KMS-11 (cell line): ENCODE measurements at regions not wholly inside any gene's neighbourhood (a gene's known extent, or its start where the extent isn't known, plus 50 kb on each side); places are given as distances from the start of the nearest gene placed in this dataset.

Source experiments
- H2AFZ ChIP-seq: fragments of 200-600 bp; sonication (generic); 2 replicates; pipeline ENCODE4 v1.6.1; 2016; ENCODE audit warnings: antibody characterized with exemption, mixed run types, low read depth
- H3K27ac ChIP-seq: fragments of 200-600 bp; sonication (generic); 2 replicates; pipeline ENCODE4 v1.6.1; 2016; ENCODE audit warnings: mild to moderate bottlenecking, mixed run types
- H3K27me3 ChIP-seq: fragments of 200-600 bp; sonication (generic); 2 replicates; pipeline ENCODE4 v1.6.1; 2017; ENCODE audit warnings: mild to moderate bottlenecking, low read depth, mixed run types, moderate library complexity; ENCODE audit not compliant: insufficient read depth
- H3K36me3 ChIP-seq: fragments of 200-600 bp; sonication (generic); 2 replicates; pipeline ENCODE4 v1.6.1; 2017; ENCODE audit warnings: mild to moderate bottlenecking, mixed run types; ENCODE audit not compliant: insufficient read depth
- H3K4me1 ChIP-seq: fragments of 200-600 bp; sonication (generic); 2 replicates; pipeline ENCODE4 v1.6.1; 2016; ENCODE audit warnings: mild to moderate bottlenecking, low read depth, mixed run types; ENCODE audit not compliant: poor library complexity, severe bottlenecking
- H3K4me2 ChIP-seq: fragments of 200-600 bp; sonication (generic); 2 replicates; pipeline ENCODE4 v1.7.0; 2016; ENCODE audit warnings: mild to moderate bottlenecking, mixed run types
- H3K4me3 ChIP-seq: fragments of 200-600 bp; sonication (generic); IDR thresholded peaks from 2 replicates; pipeline ENCODE4 v1.6.1; 2017; ENCODE audit warnings: low read depth, low read length, mixed read lengths; ENCODE audit not compliant: insufficient read depth
- H3K79me2 ChIP-seq: fragments of 200-600 bp; sonication (generic); 2 replicates; pipeline ENCODE4 v1.6.1; 2016; ENCODE audit warnings: low read depth, mixed run types; ENCODE audit not compliant: insufficient read depth
- H3K9ac ChIP-seq: fragments of 200-600 bp; sonication (generic); 2 replicates; pipeline ENCODE4 v1.6.1; 2016; ENCODE audit warnings: mild to moderate bottlenecking, mixed run types
- H4K20me1 ChIP-seq: fragments of 200-600 bp; sonication (generic); 2 replicates; pipeline ENCODE4 v1.6.1; 2016; ENCODE audit warnings: mild to moderate bottlenecking, mixed run types; ENCODE audit not compliant: insufficient read depth
- TF ChIP-seq, protein P1 (sequence below): fragments of 200-600 bp; sonication (generic); conservative IDR thresholded peaks from 2 replicates; pipeline ENCODE4 v1.6.1; 2017; ENCODE audit warnings: low read depth, mild to moderate bottlenecking, antibody characterized with exemption, low read length, moderate library complexity, mixed read lengths

DNA sequence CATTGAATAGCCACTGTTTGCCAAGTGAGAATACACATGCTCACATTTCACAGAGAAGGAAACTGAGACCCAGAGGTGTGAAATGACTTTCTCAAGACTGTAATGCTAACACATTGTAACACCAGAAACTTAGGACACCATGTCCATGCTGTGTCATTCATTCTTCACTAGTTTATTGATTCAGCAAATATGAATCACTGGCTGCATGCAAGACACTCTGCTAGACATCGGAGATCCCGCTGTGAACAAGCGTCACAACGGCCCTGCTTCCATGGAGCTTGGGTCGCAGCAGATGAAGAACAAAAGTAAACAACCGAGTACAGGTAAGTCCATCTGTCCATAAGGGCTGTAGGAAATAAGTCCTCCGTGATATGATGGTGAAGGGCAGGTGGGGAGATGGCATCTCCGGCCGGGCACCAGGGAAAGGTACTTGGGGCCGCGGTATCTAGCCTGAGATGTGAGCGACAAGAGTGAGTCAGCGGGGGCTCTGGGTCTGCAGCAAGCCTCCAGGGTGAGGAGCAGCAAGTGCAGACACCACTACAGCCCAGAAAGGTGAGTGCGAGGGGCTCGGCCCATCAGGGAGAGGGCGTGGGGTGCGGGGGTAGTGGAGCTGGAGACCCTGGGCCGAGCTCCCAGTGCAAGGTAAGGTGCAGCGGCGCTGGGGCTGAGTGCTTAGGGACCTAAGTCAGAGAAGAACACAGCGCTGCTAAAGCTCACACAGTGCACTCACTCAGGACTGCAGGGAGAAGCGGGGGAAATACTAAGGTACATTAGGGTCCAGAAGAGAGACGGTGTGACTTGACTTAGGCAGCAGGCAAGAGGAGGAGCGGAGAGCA, 391.2 kb downstream of the FBXO15 start:
- Histone ChIP-seq H2AFZ (no peak overlapping the region), H3K4me2 (no peak overlapping the region), H3K9ac (no peak overlapping the region), H3K4me3 (no peak overlapping the region), H3K27me3 (no peaks in the 10 kb centered on the region), H3K36me3 (no peaks in the 10 kb centered on the region), H4K20me1 (no peaks in the 10 kb centered on the region), H3K79me2 (no peaks in the 10 kb centered on the region), H3K4me1 (no peaks in the 10 kb centered on the region), H3K27ac (no peak overlapping the region)
- TF ChIP-seq, protein P1, sequence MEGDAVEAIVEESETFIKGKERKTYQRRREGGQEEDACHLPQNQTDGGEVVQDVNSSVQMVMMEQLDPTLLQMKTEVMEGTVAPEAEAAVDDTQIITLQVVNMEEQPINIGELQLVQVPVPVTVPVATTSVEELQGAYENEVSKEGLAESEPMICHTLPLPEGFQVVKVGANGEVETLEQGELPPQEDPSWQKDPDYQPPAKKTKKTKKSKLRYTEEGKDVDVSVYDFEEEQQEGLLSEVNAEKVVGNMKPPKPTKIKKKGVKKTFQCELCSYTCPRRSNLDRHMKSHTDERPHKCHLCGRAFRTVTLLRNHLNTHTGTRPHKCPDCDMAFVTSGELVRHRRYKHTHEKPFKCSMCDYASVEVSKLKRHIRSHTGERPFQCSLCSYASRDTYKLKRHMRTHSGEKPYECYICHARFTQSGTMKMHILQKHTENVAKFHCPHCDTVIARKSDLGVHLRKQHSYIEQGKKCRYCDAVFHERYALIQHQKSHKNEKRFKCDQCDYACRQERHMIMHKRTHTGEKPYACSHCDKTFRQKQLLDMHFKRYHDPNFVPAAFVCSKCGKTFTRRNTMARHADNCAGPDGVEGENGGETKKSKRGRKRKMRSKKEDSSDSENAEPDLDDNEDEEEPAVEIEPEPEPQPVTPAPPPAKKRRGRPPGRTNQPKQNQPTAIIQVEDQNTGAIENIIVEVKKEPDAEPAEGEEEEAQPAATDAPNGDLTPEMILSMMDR = no peak

DNA sequence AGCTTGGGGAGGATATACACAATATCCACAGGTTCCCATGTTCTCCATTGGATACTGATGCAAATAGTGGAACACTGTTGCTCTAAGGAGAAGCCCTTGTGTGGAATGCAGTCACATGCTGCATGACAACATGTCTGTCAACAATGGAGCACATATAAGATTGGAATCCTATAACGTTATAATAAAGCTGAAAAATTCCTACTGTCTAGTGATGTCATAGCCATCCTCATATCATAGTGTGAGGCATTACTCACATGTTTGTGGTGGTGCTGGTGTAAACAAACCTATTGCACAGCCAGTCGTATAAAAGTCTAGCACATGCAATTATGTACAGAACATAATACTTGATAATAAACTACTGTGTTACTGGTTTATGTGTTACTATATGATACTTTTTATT, 394.7 kb downstream of the FBXO15 start:
- Histone ChIP-seq H3K36me3 (no peaks in the 10 kb centered on the region), H3K4me1 (no peaks in the 10 kb centered on the region), H3K79me2 (no peaks in the 10 kb centered on the region), H3K4me3 (no peak overlapping the region), H2AFZ (no peak overlapping the region), H3K27ac (no peak overlapping the region), H3K27me3 (no peaks in the 10 kb centered on the region), H3K9ac (no peak overlapping the region), H3K4me2 (no peak overlapping the region), H4K20me1 (no peaks in the 10 kb centered on the region)
- TF ChIP-seq, protein P1 = no peak

DNA sequence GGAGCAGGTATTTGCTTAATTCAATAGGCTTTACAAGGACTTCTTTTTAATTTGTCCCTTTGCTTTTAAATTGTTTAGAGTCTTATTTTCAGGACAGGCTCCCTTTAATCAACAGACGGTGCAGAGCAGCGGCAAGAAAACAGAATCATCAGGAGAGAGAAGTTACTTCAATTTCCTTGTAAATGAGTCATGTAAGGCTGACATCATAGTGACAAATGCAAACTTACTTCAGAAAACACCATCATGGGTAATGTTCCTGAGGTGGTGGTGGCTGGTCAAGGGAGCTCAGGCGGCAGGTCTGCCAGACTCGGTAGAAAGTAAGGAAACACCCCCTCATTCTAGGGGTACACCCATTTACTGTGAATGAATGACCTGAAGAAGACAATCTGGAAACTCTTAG, 395.1 kb downstream of the FBXO15 start:
- Histone ChIP-seq H3K4me1 (no peaks in the 10 kb centered on the region), H3K27me3 (no peaks in the 10 kb centered on the region), H3K79me2 (no peaks in the 10 kb centered on the region), H2AFZ (no peak overlapping the region), H3K27ac (no peak overlapping the region), H3K9ac (no peak overlapping the region), H4K20me1 (no peaks in the 10 kb centered on the region), H3K4me2 (no peak overlapping the region), H3K4me3 (no peak overlapping the region), H3K36me3 (no peaks in the 10 kb centered on the region)
- TF ChIP-seq, protein P1 = no peak

DNA sequence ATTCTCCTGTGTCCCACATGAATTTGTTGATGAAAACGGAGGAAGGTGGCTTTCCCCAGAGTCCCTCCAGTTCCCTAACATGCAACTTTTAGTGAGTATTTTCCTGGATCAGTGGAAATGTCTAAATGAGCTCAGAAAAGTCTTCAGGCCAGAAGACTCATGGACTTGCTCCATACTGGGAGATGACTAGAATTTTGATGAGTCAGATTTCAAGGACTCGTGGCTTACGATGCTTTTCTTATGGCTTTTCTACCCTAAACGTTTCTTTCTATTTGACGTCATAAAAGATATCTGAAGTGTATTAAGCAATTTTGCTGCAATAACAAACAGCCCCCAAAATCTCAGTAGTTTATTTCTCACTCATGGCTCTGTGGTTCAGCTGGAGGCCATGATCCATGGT, 397.6 kb downstream of the FBXO15 start:
- TF ChIP-seq, protein P1 = no peak
- no peaks in the 10 kb centered on the region for H3K27me3 ChIP-seq
- H3K4me3 ChIP-seq = no peak overlapping the region
- no peak overlapping the region for H3K9ac ChIP-seq
- H3K4me1 ChIP-seq = no peaks in the 10 kb centered on the region
- H3K4me2 ChIP-seq = no peak overlapping the region
- H3K27ac ChIP-seq = no peak overlapping the region
- H2AFZ ChIP-seq = no peak overlapping the region
- H3K36me3 ChIP-seq = no peaks in the 10 kb centered on the region
- H4K20me1 ChIP-seq = no peaks in the 10 kb centered on the region
- no peaks in the 10 kb centered on the region for H3K79me2 ChIP-seq
